ENCODE measurements at regions not wholly inside any gene's neighbourhood (a gene's known extent, or its start where the extent isn't known, plus 50 kb on each side); places are given as distances from the start of the nearest gene placed in this dataset.

DNA sequence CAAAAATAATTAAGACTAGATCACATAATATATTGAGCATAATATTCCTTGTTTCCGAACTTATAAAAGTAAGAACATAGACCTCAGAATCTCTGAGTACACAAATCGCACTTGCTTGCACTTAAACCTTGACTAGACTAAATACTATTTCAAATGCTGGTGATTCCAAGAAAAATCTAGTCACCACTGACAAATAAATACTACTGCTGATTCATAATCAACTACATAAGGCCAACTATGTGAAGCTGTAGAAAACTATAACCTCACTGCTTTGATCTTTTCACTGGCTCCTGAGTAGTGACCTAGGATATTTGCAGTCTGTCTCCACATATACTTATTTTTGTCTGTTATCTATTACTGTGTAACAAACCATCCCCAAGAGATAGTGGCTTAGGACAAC is 245.4 kb downstream of the DIO2 start:
- Histone ChIP-seq H2AFZ (ENCODE audit: low read length) (no peak overlapping the region), H3K9me3 (ENCODE audit: low read length) (no peaks in the 10 kb centered on the region), H3K4me1 (ENCODE audit: insufficient read depth, low read length, poor library complexity, severe bottlenecking) (no peaks in the 10 kb centered on the region), H3K36me3 (ENCODE audit: insufficient read depth, low read length) (no peaks in the 10 kb centered on the region), H3K27ac (ENCODE audit: low read depth, low read length, poor library complexity, severe bottlenecking) (no peak overlapping the region), H3K79me2 (ENCODE audit: insufficient read depth, low read depth, low read length) (no peaks in the 10 kb centered on the region), H3K4me3 (ENCODE audit: low read depth, low read length, poor library complexity, severe bottlenecking) (no peak overlapping the region), H3K9me2 (ENCODE audit: insufficient read depth, low read length) (no peaks in the 10 kb centered on the region), H3K4me2 (ENCODE audit: low read length) (no peak overlapping the region), H4K20me1 (ENCODE audit: insufficient read depth, low read length) (no peaks in the 10 kb centered on the region)
- intact Hi-C loops (cut with micrococcal nuclease; ENCODE audit: unreplicated experiment) = no loop called here
- TF ChIP-seq EZH2phosphoT487 (IDR thresholded peaks at IDR 0.05; ENCODE audit: borderline replicate concordance, low read depth, low read length) = no peak
- TF ChIP-seq, protein P1, sequence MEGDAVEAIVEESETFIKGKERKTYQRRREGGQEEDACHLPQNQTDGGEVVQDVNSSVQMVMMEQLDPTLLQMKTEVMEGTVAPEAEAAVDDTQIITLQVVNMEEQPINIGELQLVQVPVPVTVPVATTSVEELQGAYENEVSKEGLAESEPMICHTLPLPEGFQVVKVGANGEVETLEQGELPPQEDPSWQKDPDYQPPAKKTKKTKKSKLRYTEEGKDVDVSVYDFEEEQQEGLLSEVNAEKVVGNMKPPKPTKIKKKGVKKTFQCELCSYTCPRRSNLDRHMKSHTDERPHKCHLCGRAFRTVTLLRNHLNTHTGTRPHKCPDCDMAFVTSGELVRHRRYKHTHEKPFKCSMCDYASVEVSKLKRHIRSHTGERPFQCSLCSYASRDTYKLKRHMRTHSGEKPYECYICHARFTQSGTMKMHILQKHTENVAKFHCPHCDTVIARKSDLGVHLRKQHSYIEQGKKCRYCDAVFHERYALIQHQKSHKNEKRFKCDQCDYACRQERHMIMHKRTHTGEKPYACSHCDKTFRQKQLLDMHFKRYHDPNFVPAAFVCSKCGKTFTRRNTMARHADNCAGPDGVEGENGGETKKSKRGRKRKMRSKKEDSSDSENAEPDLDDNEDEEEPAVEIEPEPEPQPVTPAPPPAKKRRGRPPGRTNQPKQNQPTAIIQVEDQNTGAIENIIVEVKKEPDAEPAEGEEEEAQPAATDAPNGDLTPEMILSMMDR (conservative IDR thresholded peaks at IDR 0.05; ENCODE audit: low read length) = no peak
- no peak for DNase-seq (ENCODE audit: low spot score)
- no TSS peak for BruUV-seq (replicated peaks)
- POLR2A ChIA-PET = interaction anchor here (0.7 kb wide), 1 partner anchor 82 kb away, joined by 3 read pairs; no protein-coding TSS in a partner anchor
- CTCF ChIA-PET (ENCODE audit: unreplicated experiment) = no interaction called here

GRCh38 chr14:79961197-79961596 is 250.1 kb downstream of the DIO2 start:
- POLR2A ChIA-PET = interaction anchor here (0.6 kb wide), 1 partner anchor 431 kb away, joined by 3 read pairs; no protein-coding TSS in a partner anchor
- BruUV-seq (replicated peaks) = no TSS peak

DNA sequence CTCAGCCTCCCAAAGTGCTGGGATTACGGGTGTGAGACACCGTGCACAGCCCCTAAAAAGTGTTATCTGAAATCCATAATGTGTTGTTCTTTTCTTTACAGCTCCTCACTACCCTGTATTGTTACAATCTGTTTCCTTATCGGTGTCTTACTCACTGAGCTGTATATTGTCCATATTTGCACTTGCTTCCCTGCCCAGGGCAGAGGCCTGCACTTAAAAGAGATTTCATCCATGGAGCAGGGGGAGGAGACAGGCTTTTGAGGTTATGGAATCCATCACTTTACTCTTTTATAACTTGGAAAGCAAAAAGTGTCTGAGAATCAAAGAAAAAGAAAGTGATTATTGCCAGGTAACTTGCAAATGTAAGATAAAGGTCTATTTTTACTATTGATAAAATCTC is 251.0 kb downstream of the DIO2 start:
- H3K79me2 ChIP-seq (ENCODE audit: insufficient read depth, low read depth, low read length) = no peaks in the 10 kb centered on the region
- POLR2A ChIA-PET = interaction anchor here (0.7 kb wide), 1 partner anchor 64 kb away, joined by 4 read pairs; no protein-coding TSS in a partner anchor
- no TSS peak for BruUV-seq (replicated peaks)
- intact Hi-C loops (cut with micrococcal nuclease; ENCODE audit: unreplicated experiment) = no loop called here
- no peak overlapping the region for H3K27ac ChIP-seq (ENCODE audit: low read depth, low read length, poor library complexity, severe bottlenecking)
- TF ChIP-seq EZH2phosphoT487 (IDR thresholded peaks at IDR 0.05; ENCODE audit: borderline replicate concordance, low read depth, low read length) = no peak
- TF ChIP-seq, protein P1 (conservative IDR thresholded peaks at IDR 0.05; ENCODE audit: low read length) = no peak
- H3K9me3 ChIP-seq (ENCODE audit: low read length) = no peaks in the 10 kb centered on the region
- H4K20me1 ChIP-seq (ENCODE audit: insufficient read depth, low read length) = no peaks in the 10 kb centered on the region
- CTCF ChIA-PET (ENCODE audit: unreplicated experiment) = no interaction called here
- H3K4me3 ChIP-seq (ENCODE audit: low read depth, low read length, poor library complexity, severe bottlenecking) = no peak overlapping the region
- H3K36me3 ChIP-seq (ENCODE audit: insufficient read depth, low read length) = no peaks in the 10 kb centered on the region
- no peaks in the 10 kb centered on the region for H3K9me2 ChIP-seq (ENCODE audit: insufficient read depth, low read length)
- no peak for DNase-seq (ENCODE audit: low spot score)
- H2AFZ ChIP-seq (ENCODE audit: low read length) = no peak overlapping the region
- H3K4me1 ChIP-seq (ENCODE audit: insufficient read depth, low read length, poor library complexity, severe bottlenecking) = no peaks in the 10 kb centered on the region
- H3K4me2 ChIP-seq (ENCODE audit: low read length) = no peak overlapping the region

More at GRCh38 chr14:79961197-79961596, 250.1 kb downstream of the DIO2 start:
- Histone ChIP-seq H4K20me1 (ENCODE audit: insufficient read depth, low read length) (no peaks in the 10 kb centered on the region), H3K79me2 (ENCODE audit: insufficient read depth, low read depth, low read length) (no peaks in the 10 kb centered on the region), H3K27ac (ENCODE audit: low read depth, low read length, poor library complexity, severe bottlenecking) (no peak overlapping the region), H3K4me2 (ENCODE audit: low read length) (no peak overlapping the region), H3K4me3 (ENCODE audit: low read depth, low read length, poor library complexity, severe bottlenecking) (no peak overlapping the region), H3K36me3 (ENCODE audit: insufficient read depth, low read length) (no peaks in the 10 kb centered on the region), H3K9me2 (ENCODE audit: insufficient read depth, low read length) (no peaks in the 10 kb centered on the region), H2AFZ (ENCODE audit: low read length) (no peak overlapping the region), H3K9me3 (ENCODE audit: low read length) (no peaks in the 10 kb centered on the region), H3K4me1 (ENCODE audit: insufficient read depth, low read length, poor library complexity, severe bottlenecking) (no peaks in the 10 kb centered on the region)
- CTCF ChIA-PET (ENCODE audit: unreplicated experiment) = no interaction called here
- TF ChIP-seq, protein P1 (conservative IDR thresholded peaks at IDR 0.05; ENCODE audit: low read length) = no peak
- TF ChIP-seq EZH2phosphoT487 (IDR thresholded peaks at IDR 0.05; ENCODE audit: borderline replicate concordance, low read depth, low read length) = no peak
- intact Hi-C loops (cut with micrococcal nuclease; ENCODE audit: unreplicated experiment) = no loop called here
- DNase-seq (ENCODE audit: low spot score) = no peak

Data from OCI-LY7 (cell line).